HFFc6 (cell line): ENCODE measurements at regions not wholly inside any gene's neighbourhood (a gene's known extent, or its start where the extent isn't known, plus 50 kb on each side); places are given as distances from the start of the nearest gene placed in this dataset.

ENCODE experiments used
- DNase-seq: peaks from one replicate; pipeline ENCODE4 v3.0.0-alpha.2; 2018
- H3K27ac Mint-ChIP-seq: 2 replicates; pipeline ENCODE4 v1.8.0; 2020; ENCODE audit warnings: mild to moderate bottlenecking, mixed read lengths
- H3K27me3 Mint-ChIP-seq: 2 replicates; pipeline ENCODE4 v1.8.0; 2021; ENCODE audit warnings: mild to moderate bottlenecking, moderate library complexity, mixed read lengths; ENCODE audit not compliant: insufficient read depth
- H3K36me3 Mint-ChIP-seq: 2 replicates; pipeline ENCODE4 v1.8.0; 2021; ENCODE audit warnings: low read depth, mixed read lengths
- H3K4me1 Mint-ChIP-seq: 2 replicates; pipeline ENCODE4 v1.8.0; 2020; ENCODE audit warnings: low read depth, mixed read lengths
- H3K4me3 Mint-ChIP-seq: 2 replicates; pipeline ENCODE4 v1.8.0; 2020; ENCODE audit warnings: mild to moderate bottlenecking, moderate library complexity, mixed read lengths
- H3K9me3 Mint-ChIP-seq: 2 replicates; pipeline ENCODE4 v1.8.0; 2020; ENCODE audit warnings: mild to moderate bottlenecking, mixed read lengths
- CTCF ChIP-seq: fragments of 200-600 bp; sonication (generic); IDR thresholded peaks from 2 replicates; pipeline ENCODE4 v1.5.0; 2021; ENCODE audit warnings: antibody characterized with exemption, mild to moderate bottlenecking

- Mint-ChIP-seq H3K27me3 (no peaks in the 10 kb centered on the region), H3K36me3 (no peaks in the 10 kb centered on the region), H3K9me3 (no peaks in the 10 kb centered on the region), H3K4me3 (peak overlapping the region; percentile 86), H3K4me1 (peaks cover 94% of the 10 kb centered on the region), H3K27ac (peak overlapping the region; percentile 53)
- TF ChIP-seq CTCF: no peak
- no peak for DNase-seq
These were observed 270.9 kb upstream of the TCF4 start for GRCh38 chr18:55858661-55859515.

DNA sequence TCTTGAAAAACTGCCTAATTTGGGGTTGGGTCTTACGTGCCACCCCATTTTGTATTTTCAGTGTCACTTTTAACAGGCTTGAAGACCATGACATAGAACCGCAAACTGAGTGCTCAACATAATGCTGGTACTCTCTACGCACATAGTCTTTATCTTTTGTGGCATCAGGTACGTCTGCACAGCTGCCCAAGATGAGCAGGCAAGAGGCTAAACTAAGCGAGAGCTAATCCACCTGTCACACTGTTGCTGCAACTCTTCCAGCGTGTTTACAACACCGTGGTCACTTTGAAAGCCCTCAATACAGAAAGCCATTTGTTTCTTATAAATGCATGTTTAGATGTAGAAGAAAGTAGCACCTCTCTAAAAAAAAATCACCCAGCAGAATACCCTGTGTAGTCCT lies 270.0 kb upstream of the TCF4 start:
- Mint-ChIP-seq H3K4me1 (peaks cover 85% of the 10 kb centered on the region), H3K27me3 (no peaks in the 10 kb centered on the region), H3K36me3 (no peaks in the 10 kb centered on the region), H3K9me3 (no peaks in the 10 kb centered on the region), H3K27ac (no peak overlapping the region), H3K4me3 (peak overlapping the region; percentile 86; the same call in 1 of the 2 replicates)
- TF ChIP-seq CTCF: no peak
- no peak for DNase-seq

- Mint-ChIP-seq H3K9me3 (no peaks in the 10 kb centered on the region), H3K27ac (no peak overlapping the region), H3K4me3 (no peak overlapping the region), H3K4me1 (peaks cover 79% of the 10 kb centered on the region), H3K27me3 (no peaks in the 10 kb centered on the region), H3K36me3 (no peaks in the 10 kb centered on the region)
- no peak for DNase-seq
- no peak for TF ChIP-seq CTCF
These were observed 269.4 kb upstream of the TCF4 start for GRCh38 chr18:55857409-55857808.

DNA sequence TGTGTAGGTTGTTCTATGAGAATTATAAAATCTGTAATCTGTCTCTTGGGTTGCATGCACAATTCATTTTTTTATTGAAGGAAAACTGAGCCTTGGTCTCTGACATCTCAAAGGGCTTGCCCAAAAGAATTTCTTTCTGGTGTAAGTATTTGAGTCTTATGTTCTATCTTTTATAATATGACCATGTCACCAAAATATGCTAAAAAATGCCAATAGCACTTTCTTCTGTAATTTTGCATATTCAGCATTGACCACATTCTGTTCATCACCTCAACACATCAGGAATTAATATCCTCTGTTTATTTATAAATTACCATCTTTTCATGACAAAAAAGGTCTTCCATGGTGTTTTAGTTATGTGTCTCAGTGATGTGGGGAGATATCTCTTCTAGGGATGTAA lies 268.7 kb upstream of the TCF4 start:
- H3K4me3 Mint-ChIP-seq: no peak overlapping the region; the same call in 1 of the 2 replicates
- H3K4me1 Mint-ChIP-seq: peaks cover 73% of the 10 kb centered on the region
- no peaks in the 10 kb centered on the region for H3K36me3 Mint-ChIP-seq
- no peaks in the 10 kb centered on the region for H3K9me3 Mint-ChIP-seq
- DNase-seq: no peak
- no peaks in the 10 kb centered on the region for H3K27me3 Mint-ChIP-seq
- TF ChIP-seq CTCF: no peak
- peak overlapping the region; percentile 59 for H3K27ac Mint-ChIP-seq

DNA sequence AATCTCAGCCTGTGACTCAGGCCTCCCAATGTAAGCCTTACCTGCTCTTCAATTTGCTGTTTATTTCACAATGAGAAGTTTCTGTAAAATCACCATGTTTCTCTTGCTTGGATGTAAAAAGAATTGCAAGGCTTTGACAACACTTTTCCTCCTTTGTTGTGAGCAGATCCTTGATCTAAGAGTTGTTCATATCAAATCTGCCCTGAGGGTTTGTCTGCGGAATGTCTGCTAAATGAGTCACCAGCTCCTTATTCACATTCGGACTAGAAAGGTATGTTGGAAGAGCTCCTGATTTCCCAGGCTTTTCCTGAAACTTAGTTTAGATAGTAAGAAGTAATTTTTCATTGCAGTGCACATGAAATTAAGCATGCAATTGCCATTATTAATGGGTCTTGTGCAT lies 268.2 kb upstream of the TCF4 start:
- no peaks in the 10 kb centered on the region for H3K27me3 Mint-ChIP-seq
- peak overlapping the region; percentile 59 for H3K27ac Mint-ChIP-seq
- peak; percentile 92 for DNase-seq
- peak overlapping the region; percentile 50 for H3K4me3 Mint-ChIP-seq
- H3K9me3 Mint-ChIP-seq: no peaks in the 10 kb centered on the region
- TF ChIP-seq CTCF: no peak
- peaks cover 69% of the 10 kb centered on the region for H3K4me1 Mint-ChIP-seq
- H3K36me3 Mint-ChIP-seq: no peaks in the 10 kb centered on the region
